ENCODE measurements at regions not wholly inside any gene's neighbourhood (a gene's known extent, or its start where the extent isn't known, plus 50 kb on each side); places are given as distances from the start of the nearest gene placed in this dataset.

DNA sequence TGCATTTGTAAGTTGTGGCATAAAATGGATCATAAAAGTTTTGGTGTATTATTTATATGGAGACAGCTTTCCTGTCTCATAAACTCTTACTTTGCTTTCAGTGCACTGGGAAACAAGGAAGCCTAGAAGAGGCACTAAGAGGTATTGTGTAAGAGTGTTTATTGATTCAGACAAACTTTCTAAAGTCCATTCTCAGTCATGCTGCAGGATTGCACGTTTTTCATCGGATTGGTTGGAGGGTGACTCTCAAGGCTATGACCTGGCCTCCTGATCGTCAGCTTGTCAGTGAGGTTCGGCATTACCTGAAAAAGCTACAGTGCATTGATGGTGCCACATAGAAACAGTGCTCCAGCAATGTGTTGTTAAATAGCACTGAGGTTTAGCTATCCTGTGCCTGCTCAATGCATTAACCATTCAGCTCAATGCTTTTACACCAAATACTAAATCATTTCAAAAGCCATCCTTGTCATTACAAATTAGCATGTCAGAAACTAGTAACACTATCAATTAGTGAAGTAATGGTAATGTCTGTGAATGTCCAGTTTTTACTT is 545.5 kb downstream of the CBLN2 start (continued):
- TF ChIP-seq, protein P1, sequence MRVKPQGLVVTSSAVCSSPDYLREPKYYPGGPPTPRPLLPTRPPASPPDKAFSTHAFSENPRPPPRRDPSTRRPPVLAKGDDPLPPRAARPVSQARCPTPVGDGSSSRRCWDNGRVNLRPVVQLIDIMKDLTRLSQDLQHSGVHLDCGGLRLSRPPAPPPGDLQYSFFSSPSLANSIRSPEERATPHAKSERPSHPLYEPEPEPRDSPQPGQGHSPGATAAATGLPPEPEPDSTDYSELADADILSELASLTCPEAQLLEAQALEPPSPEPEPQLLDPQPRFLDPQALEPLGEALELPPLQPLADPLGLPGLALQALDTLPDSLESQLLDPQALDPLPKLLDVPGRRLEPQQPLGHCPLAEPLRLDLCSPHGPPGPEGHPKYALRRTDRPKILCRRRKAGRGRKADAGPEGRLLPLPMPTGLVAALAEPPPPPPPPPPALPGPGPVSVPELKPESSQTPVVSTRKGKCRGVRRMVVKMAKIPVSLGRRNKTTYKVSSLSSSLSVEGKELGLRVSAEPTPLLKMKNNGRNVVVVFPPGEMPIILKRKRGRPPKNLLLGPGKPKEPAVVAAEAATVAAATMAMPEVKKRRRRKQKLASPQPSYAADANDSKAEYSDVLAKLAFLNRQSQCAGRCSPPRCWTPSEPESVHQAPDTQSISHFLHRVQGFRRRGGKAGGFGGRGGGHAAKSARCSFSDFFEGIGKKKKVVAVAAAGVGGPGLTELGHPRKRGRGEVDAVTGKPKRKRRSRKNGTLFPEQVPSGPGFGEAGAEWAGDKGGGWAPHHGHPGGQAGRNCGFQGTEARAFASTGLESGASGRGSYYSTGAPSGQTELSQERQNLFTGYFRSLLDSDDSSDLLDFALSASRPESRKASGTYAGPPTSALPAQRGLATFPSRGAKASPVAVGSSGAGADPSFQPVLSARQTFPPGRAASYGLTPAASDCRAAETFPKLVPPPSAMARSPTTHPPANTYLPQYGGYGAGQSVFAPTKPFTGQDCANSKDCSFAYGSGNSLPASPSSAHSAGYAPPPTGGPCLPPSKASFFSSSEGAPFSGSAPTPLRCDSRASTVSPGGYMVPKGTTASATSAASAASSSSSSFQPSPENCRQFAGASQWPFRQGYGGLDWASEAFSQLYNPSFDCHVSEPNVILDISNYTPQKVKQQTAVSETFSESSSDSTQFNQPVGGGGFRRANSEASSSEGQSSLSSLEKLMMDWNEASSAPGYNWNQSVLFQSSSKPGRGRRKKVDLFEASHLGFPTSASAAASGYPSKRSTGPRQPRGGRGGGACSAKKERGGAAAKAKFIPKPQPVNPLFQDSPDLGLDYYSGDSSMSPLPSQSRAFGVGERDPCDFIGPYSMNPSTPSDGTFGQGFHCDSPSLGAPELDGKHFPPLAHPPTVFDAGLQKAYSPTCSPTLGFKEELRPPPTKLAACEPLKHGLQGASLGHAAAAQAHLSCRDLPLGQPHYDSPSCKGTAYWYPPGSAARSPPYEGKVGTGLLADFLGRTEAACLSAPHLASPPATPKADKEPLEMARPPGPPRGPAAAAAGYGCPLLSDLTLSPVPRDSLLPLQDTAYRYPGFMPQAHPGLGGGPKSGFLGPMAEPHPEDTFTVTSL (CRISPR knock-in tag; IDR thresholded peaks at IDR 0.05; ENCODE audit: borderline replicate concordance) = peak; percentile 41; the same call in 1 of the 2 replicates
- peak; percentile 81 for TF ChIP-seq POGZ (CRISPR knock-in tag; IDR thresholded peaks at IDR 0.05)
- TF ChIP-seq, protein P2, sequence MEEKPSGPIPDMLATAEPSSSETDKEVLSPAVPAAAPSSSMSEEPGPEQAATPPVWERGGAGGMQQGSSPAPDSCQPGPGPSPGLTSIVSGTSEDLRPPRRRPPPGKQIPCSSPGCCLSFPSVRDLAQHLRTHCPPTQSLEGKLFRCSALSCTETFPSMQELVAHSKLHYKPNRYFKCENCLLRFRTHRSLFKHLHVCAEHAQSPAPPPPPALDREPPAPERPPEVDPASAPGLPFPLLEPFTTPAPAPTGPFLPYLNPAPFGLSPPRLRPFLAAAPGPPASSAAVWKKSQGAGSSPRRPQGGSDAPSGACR (CRISPR knock-in tag; IDR thresholded peaks at IDR 0.05) = no peak
- peak; percentile 91 for TF ChIP-seq ZMYM4 (CRISPR knock-in tag; IDR thresholded peaks at IDR 0.05)
- peak; percentile 44; the same call in 1 of the 2 replicates for TF ChIP-seq ELF3 (CRISPR knock-in tag; IDR thresholded peaks at IDR 0.05)
- no peak for TF ChIP-seq ZNF205 (CRISPR knock-in tag; IDR thresholded peaks at IDR 0.05)
- TF ChIP-seq, protein P3, sequence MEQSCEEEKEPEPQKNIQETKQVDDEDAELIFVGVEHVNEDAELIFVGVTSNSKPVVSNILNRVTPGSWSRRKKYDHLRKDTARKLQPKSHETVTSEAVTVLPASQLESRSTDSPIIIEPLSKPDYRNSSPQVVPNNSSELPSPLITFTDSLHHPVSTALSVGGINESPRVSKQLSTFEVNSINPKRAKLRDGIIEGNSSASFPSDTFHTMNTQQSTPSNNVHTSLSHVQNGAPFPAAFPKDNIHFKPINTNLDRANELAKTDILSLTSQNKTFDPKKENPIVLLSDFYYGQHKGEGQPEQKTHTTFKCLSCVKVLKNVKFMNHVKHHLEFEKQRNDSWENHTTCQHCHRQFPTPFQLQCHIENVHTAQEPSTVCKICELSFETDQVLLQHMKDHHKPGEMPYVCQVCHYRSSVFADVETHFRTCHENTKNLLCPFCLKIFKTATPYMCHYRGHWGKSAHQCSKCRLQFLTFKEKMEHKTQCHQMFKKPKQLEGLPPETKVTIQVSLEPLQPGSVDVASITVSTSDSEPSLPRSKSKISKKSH (CRISPR knock-in tag; IDR thresholded peaks at IDR 0.05; ENCODE audit: borderline replicate concordance) = no peak
- TF ChIP-seq PCBP2 (optimal IDR thresholded peaks at IDR 0.05; ENCODE audit: low read depth, low read length, poor library complexity, severe bottlenecking) = no peak
- peak; percentile 29; the same call in 1 of the 2 replicates for TF ChIP-seq NFYB (CRISPR knock-in tag; IDR thresholded peaks at IDR 0.05)
- peak; percentile 76 for TF ChIP-seq BHLHE40 (IDR thresholded peaks at IDR 0.05; ENCODE audit: low read length)
- TF ChIP-seq ZNF331 (CRISPR knock-in tag; IDR thresholded peaks at IDR 0.05) = peak; percentile 20; the same call in 1 of the 2 replicates
- peak; percentile 71 for TF ChIP-seq CEBPG (CRISPR knock-in tag; IDR thresholded peaks at IDR 0.05)
- TF ChIP-seq, protein P4, sequence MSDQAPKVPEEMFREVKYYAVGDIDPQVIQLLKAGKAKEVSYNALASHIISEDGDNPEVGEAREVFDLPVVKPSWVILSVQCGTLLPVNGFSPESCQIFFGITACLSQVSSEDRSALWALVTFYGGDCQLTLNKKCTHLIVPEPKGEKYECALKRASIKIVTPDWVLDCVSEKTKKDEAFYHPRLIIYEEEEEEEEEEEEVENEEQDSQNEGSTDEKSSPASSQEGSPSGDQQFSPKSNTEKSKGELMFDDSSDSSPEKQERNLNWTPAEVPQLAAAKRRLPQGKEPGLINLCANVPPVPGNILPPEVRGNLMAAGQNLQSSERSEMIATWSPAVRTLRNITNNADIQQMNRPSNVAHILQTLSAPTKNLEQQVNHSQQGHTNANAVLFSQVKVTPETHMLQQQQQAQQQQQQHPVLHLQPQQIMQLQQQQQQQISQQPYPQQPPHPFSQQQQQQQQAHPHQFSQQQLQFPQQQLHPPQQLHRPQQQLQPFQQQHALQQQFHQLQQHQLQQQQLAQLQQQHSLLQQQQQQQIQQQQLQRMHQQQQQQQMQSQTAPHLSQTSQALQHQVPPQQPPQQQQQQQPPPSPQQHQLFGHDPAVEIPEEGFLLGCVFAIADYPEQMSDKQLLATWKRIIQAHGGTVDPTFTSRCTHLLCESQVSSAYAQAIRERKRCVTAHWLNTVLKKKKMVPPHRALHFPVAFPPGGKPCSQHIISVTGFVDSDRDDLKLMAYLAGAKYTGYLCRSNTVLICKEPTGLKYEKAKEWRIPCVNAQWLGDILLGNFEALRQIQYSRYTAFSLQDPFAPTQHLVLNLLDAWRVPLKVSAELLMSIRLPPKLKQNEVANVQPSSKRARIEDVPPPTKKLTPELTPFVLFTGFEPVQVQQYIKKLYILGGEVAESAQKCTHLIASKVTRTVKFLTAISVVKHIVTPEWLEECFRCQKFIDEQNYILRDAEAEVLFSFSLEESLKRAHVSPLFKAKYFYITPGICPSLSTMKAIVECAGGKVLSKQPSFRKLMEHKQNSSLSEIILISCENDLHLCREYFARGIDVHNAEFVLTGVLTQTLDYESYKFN (CRISPR knock-in tag; conservative IDR thresholded peaks at IDR 0.05) = peak; percentile 27; the same call in 1 of the 2 replicates
- peak; percentile 75 for TF ChIP-seq HNF4A (CRISPR knock-in tag; IDR thresholded peaks at IDR 0.05)
- no peak for TF ChIP-seq FOXP1 (IDR thresholded peaks at IDR 0.05)
- 0 out of 2 replicates have a peak, but pooled peaks have one; percentile 35 for TF ChIP-seq FOXP1 (CRISPR knock-in tag; IDR thresholded peaks at IDR 0.05)
- TF ChIP-seq, protein P5, sequence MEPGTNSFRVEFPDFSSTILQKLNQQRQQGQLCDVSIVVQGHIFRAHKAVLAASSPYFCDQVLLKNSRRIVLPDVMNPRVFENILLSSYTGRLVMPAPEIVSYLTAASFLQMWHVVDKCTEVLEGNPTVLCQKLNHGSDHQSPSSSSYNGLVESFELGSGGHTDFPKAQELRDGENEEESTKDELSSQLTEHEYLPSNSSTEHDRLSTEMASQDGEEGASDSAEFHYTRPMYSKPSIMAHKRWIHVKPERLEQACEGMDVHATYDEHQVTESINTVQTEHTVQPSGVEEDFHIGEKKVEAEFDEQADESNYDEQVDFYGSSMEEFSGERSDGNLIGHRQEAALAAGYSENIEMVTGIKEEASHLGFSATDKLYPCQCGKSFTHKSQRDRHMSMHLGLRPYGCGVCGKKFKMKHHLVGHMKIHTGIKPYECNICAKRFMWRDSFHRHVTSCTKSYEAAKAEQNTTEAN (CRISPR knock-in tag; conservative IDR thresholded peaks at IDR 0.05) = no peak
- peak; percentile 45; the same call in 1 of the 2 replicates for TF ChIP-seq ZNF644 (CRISPR knock-in tag; IDR thresholded peaks at IDR 0.05; ENCODE audit: low read depth)
- TF ChIP-seq CEBPB (IDR thresholded peaks at IDR 0.05; ENCODE audit: borderline replicate concordance, low read depth, low read length) = peak; percentile 88

Data from HepG2 (cell line).